ENCODE measurements at regions not wholly inside any gene's neighbourhood (a gene's known extent, or its start where the extent isn't known, plus 50 kb on each side); places are given as distances from the start of the nearest gene placed in this dataset.

GRCh38 chr9:29730163-29730562 lies 2156.9 kb upstream of the C9orf72 start:
- H3K27me3 ChIP-seq (ENCODE audit: low read depth): no peaks in the 10 kb centered on the region
- H3K36me3 ChIP-seq (replicated peaks): no peaks in the 10 kb centered on the region
- DNase-seq (ENCODE audit: low spot score in 2 of 2): no peak
- no peaks in the 10 kb centered on the region for H3K4me1 ChIP-seq
- H3K4me3 ChIP-seq: no peak overlapping the region
- H3K9me3 ChIP-seq: no peaks in the 10 kb centered on the region
- in situ Hi-C loops (cut with MboI; ENCODE audit: low sequenced_read_pairs): no loop called here

DNA sequence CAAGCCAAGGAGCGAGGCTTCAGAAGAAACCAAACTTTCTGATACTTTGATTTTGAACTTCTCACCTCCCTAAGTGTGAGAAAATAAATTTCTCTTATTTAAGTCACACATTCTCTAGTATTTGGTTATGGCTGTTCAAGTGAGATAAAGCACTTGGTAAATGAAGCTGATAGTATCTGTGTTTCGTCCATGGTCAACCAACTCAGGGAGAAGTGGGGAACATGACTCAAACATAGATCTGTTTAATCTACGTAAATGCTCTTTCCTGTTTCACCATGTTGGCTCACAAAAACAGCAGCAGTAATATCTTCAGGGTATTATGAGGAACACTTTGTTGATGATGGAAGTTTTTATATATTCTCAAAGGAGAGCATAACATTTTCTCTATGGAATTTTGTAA lies 2167.2 kb upstream of the C9orf72 start:
- no peaks in the 10 kb centered on the region for H3K4me1 ChIP-seq
- no peak for DNase-seq (ENCODE audit: low spot score in 2 of 2)
- no peaks in the 10 kb centered on the region for H3K27me3 ChIP-seq (ENCODE audit: low read depth)
- H3K9me3 ChIP-seq: no peaks in the 10 kb centered on the region
- in situ Hi-C loops (cut with MboI; ENCODE audit: low sequenced_read_pairs): no loop called here
- no peaks in the 10 kb centered on the region for H3K36me3 ChIP-seq (replicated peaks)
- no peak overlapping the region for H3K4me3 ChIP-seq

DNA sequence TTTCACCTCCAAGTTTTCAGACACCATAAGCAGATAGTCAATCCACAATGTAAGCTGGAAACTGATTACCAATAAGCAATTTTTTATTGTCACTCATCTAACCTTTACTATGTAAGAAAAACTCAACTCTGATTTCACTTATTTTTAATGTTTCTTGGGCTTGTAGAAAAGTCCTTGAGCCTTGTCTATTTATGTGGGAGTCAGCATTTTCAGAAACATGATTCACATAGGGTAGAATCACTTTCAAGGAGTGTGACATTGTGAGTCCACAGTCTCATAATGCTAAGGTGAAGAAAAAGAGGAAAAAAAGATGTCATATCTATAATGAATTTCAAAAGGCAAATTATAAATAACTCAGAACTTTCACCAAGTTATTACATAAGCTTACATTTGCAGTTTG lies 2167.9 kb upstream of the C9orf72 start:
- H3K4me1 ChIP-seq: no peaks in the 10 kb centered on the region
- no peaks in the 10 kb centered on the region for H3K36me3 ChIP-seq (replicated peaks)
- no peak for DNase-seq (ENCODE audit: low spot score in 2 of 2)
- in situ Hi-C loops (cut with MboI; ENCODE audit: low sequenced_read_pairs): no loop called here
- no peak overlapping the region for H3K4me3 ChIP-seq
- H3K27me3 ChIP-seq (ENCODE audit: low read depth): no peaks in the 10 kb centered on the region
- no peaks in the 10 kb centered on the region for H3K9me3 ChIP-seq

DNA sequence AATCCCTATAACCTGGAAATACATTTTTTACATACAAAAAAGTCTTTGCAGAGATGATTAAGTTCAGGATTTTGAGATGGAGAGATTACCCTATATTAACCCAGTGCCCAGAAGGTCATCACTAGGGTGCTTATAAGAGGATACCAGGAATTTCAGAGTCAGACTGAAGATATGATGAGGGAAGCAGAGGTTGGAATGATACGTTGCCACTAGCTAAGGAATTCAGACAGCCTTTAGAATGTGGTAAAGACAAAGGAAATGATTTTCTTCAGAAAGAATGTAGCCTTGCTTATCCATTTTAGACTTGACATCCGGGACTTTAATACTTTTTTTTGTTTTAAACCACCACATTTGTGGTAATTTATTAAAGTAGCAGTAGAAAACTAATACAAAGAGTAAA lies 2176.8 kb upstream of the C9orf72 start:
- DNase-seq (ENCODE audit: low spot score in 2 of 2): no peak
- in situ Hi-C loops (cut with MboI; ENCODE audit: low sequenced_read_pairs): no loop called here
- Histone ChIP-seq H3K36me3 (replicated peaks) (no peaks in the 10 kb centered on the region), H3K4me3 (no peak overlapping the region), H3K27me3 (ENCODE audit: low read depth) (no peaks in the 10 kb centered on the region), H3K9me3 (no peaks in the 10 kb centered on the region), H3K4me1 (no peaks in the 10 kb centered on the region)

DNA sequence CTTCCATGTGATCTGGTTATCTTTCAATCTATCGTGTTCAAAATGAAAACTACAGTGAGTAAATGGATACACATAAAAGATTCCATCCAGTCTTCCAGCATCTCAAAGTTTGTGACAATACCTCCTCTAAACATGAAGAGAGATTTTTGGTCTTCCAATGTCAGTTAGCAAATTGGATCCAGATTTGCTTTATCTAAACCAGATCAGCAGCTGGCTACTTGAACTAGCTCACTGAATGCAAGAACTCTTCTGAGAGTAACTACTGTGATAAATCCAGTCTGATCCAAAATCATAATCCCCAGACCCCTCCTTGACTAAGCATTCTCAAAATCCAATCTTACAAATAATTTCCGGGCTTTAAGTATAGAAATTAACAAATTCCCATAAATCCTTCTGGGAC lies 2177.9 kb upstream of the C9orf72 start:
- Histone ChIP-seq H3K36me3 (replicated peaks) (no peaks in the 10 kb centered on the region), H3K27me3 (ENCODE audit: low read depth) (no peaks in the 10 kb centered on the region), H3K4me3 (no peak overlapping the region), H3K4me1 (no peaks in the 10 kb centered on the region), H3K9me3 (no peaks in the 10 kb centered on the region)
- DNase-seq (ENCODE audit: low spot score in 2 of 2): no peak
- in situ Hi-C loops (cut with MboI; ENCODE audit: low sequenced_read_pairs): no loop called here

- H3K4me1 ChIP-seq: no peaks in the 10 kb centered on the region
- DNase-seq (ENCODE audit: low spot score in 2 of 2): no peak
- H3K27me3 ChIP-seq (ENCODE audit: low read depth): no peaks in the 10 kb centered on the region
- H3K36me3 ChIP-seq (replicated peaks): no peaks in the 10 kb centered on the region
- no peak overlapping the region for H3K4me3 ChIP-seq
- no peaks in the 10 kb centered on the region for H3K9me3 ChIP-seq
- in situ Hi-C loops (cut with MboI; ENCODE audit: low sequenced_read_pairs): no loop called here
Observed at GRCh38 chr9:29753638-29754037, 2180.4 kb upstream of the C9orf72 start.

DNA sequence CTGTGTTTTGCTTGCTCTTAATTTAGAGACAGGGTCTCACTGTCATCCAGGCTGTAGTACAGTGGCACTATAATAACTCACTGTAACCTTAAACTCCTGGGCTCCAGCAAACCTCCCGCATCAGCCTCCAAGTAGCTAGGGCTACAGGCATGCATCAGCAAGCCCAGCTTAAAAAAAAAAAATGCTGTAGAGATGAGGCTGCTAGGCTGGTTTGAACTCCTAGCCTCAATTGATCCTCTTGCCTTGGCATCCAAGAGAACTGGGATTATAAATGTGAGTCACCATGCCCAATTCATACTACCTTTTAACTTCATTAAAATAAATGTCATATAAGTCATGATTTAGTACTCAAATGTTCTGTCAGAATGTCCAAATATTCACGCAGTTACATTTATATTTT lies 2195.7 kb upstream of the C9orf72 start:
- in situ Hi-C loops (cut with MboI; ENCODE audit: low sequenced_read_pairs): no loop called here
- no peak overlapping the region for H3K4me3 ChIP-seq
- DNase-seq (ENCODE audit: low spot score in 2 of 2): no peak
- H3K36me3 ChIP-seq (replicated peaks): no peaks in the 10 kb centered on the region
- no peaks in the 10 kb centered on the region for H3K27me3 ChIP-seq (ENCODE audit: low read depth)
- H3K4me1 ChIP-seq: no peaks in the 10 kb centered on the region
- no peaks in the 10 kb centered on the region for H3K9me3 ChIP-seq

- DNase-seq (ENCODE audit: low spot score in 2 of 2): no peak
- H3K9me3 ChIP-seq: no peaks in the 10 kb centered on the region
- H3K4me1 ChIP-seq: no peaks in the 10 kb centered on the region
- no peak overlapping the region for H3K4me3 ChIP-seq
- in situ Hi-C loops (cut with MboI; ENCODE audit: low sequenced_read_pairs): no loop called here
- H3K27me3 ChIP-seq (ENCODE audit: low read depth): no peaks in the 10 kb centered on the region
- H3K36me3 ChIP-seq (replicated peaks): no peaks in the 10 kb centered on the region
Observed at GRCh38 chr9:29773676-29774075, 2200.4 kb upstream of the C9orf72 start.

- Histone ChIP-seq H3K9me3 (no peaks in the 10 kb centered on the region), H3K4me1 (no peaks in the 10 kb centered on the region), H3K27me3 (ENCODE audit: low read depth) (no peaks in the 10 kb centered on the region), H3K36me3 (replicated peaks) (no peaks in the 10 kb centered on the region), H3K4me3 (no peak overlapping the region)
- in situ Hi-C loops (cut with MboI; ENCODE audit: low sequenced_read_pairs): no loop called here
- no peak for DNase-seq (ENCODE audit: low spot score in 2 of 2)
Observed at GRCh38 chr9:29775491-29775890, 2202.2 kb upstream of the C9orf72 start.

DNA sequence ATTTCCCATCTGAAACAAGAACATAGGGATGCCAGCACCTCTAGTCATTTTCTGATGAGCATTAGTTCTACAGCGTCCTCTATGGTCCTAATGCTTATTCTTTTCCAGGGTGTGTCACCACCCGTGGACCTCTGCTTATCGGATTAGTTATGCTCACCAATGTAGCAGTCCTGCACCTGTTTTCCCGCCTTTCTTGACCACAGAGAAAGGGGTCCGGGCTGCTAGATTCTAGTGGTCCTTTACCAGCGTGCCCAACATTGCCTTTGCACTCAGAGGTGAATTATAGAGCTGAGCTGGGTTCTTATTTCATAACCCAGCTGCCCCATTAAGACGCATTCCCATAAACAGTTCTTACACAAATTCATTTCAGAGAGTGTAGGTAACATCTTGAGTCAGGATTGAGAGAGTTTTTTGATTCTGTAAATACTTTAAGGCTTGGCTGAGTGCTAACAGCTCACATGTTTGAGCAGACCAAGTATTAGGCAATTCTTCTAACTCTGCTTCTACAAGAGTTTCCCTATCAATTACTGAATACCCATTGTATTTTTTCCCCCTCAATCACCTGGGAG lies 2205.1 kb upstream of the C9orf72 start:
- Histone ChIP-seq H3K9me3 (no peaks in the 10 kb centered on the region), H3K27me3 (ENCODE audit: low read depth) (no peaks in the 10 kb centered on the region), H3K36me3 (replicated peaks) (no peaks in the 10 kb centered on the region), H3K4me3 (no peak overlapping the region), H3K4me1 (no peaks in the 10 kb centered on the region)
- no peak for DNase-seq (ENCODE audit: low spot score in 2 of 2)
- in situ Hi-C loops (cut with MboI; ENCODE audit: low sequenced_read_pairs): no loop called here

DNA sequence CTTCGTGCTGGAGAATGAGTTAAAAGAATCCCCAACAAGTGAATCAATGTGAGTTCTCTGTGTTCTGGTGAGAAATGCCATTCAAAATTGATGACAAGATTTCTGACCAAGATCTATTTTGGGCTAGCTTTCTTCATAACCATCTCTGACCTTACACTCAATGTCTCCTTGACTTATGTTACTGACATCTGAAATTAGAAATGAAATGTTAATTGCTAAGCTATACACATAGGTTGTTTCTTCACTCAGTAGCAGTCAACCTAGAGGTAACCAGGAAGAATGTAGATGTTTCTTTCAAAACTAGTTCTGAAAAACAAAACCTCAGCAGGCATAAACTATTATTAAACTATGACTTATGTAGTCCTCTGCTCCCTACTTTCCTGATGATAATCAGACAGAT lies 2220.7 kb upstream of the C9orf72 start:
- in situ Hi-C loops (cut with MboI; ENCODE audit: low sequenced_read_pairs): no loop called here

GRCh38 chr9:29796291-29796952 lies 2223.1 kb upstream of the C9orf72 start:
- Histone ChIP-seq H3K4me1 (no peaks in the 10 kb centered on the region), H3K4me3 (no peak overlapping the region), H3K9me3 (no peaks in the 10 kb centered on the region), H3K36me3 (replicated peaks) (no peaks in the 10 kb centered on the region), H3K27me3 (ENCODE audit: low read depth) (no peaks in the 10 kb centered on the region)
- in situ Hi-C loops (cut with MboI; ENCODE audit: low sequenced_read_pairs): no loop called here
- no peak for DNase-seq (ENCODE audit: low spot score in 2 of 2)

More for the DNA sequence above, 2220.7 kb upstream of the C9orf72 start:
- no peak for DNase-seq (ENCODE audit: low spot score in 2 of 2)
- Histone ChIP-seq H3K9me3 (no peaks in the 10 kb centered on the region), H3K27me3 (ENCODE audit: low read depth) (no peaks in the 10 kb centered on the region), H3K4me1 (no peaks in the 10 kb centered on the region), H3K36me3 (replicated peaks) (no peaks in the 10 kb centered on the region), H3K4me3 (no peak overlapping the region)

- Histone ChIP-seq H3K27me3 (ENCODE audit: low read depth) (no peaks in the 10 kb centered on the region), H3K9me3 (no peaks in the 10 kb centered on the region), H3K4me1 (no peaks in the 10 kb centered on the region), H3K4me3 (no peak overlapping the region), H3K36me3 (replicated peaks) (no peaks in the 10 kb centered on the region)
- in situ Hi-C loops (cut with MboI; ENCODE audit: low sequenced_read_pairs): no loop called here
- no peak for DNase-seq (ENCODE audit: low spot score in 2 of 2)
Observed at GRCh38 chr9:29798599-29798998, 2225.3 kb upstream of the C9orf72 start.

GRCh38 chr9:29799227-29799626 lies 2225.9 kb upstream of the C9orf72 start:
- no peak overlapping the region for H3K4me3 ChIP-seq
- no peaks in the 10 kb centered on the region for H3K4me1 ChIP-seq
- H3K9me3 ChIP-seq: no peaks in the 10 kb centered on the region
- DNase-seq (ENCODE audit: low spot score in 2 of 2): no peak
- H3K27me3 ChIP-seq (ENCODE audit: low read depth): no peaks in the 10 kb centered on the region
- H3K36me3 ChIP-seq (replicated peaks): no peaks in the 10 kb centered on the region
- in situ Hi-C loops (cut with MboI; ENCODE audit: low sequenced_read_pairs): no loop called here

DNA sequence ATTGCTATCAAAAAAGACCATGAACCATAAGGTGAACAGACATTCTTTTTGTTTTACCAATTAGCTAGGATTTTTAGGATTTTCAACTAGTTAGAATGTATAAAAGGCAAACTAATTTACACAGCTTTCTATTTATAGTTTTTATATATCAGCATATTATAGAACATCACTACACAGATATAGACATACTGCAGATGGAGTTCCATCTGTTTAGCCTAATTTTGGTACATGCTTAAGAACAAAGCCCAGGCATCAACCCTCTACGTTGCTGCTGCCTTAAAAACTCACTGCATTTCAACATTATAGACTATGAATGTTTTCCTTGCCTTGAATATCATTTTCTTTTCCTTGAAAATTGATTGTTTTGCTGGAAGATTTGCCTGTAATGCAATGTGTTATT lies 2227.5 kb upstream of the C9orf72 start:
- Histone ChIP-seq H3K36me3 (replicated peaks) (no peaks in the 10 kb centered on the region), H3K27me3 (ENCODE audit: low read depth) (no peaks in the 10 kb centered on the region)
- in situ Hi-C loops (cut with MboI; ENCODE audit: low sequenced_read_pairs): no loop called here

More for the DNA sequence above, 2227.5 kb upstream of the C9orf72 start:
- Histone ChIP-seq H3K4me1 (no peaks in the 10 kb centered on the region), H3K9me3 (no peaks in the 10 kb centered on the region), H3K4me3 (no peak overlapping the region)
- no peak for DNase-seq (ENCODE audit: low spot score in 2 of 2)

All from HAP-1 (cell line).